GM21529 (cell line): ENCODE measurements at regions not wholly inside any gene's neighbourhood (a gene's known extent, or its start where the extent isn't known, plus 50 kb on each side); places are given as distances from the start of the nearest gene placed in this dataset.

Experiments used
- ATAC-seq: cut with Tn5 transposase; IDR thresholded peaks from one replicate; pipeline ENCODE4 v1.9.1; 2021; ENCODE audit not compliant: unreplicated experiment

DNA sequence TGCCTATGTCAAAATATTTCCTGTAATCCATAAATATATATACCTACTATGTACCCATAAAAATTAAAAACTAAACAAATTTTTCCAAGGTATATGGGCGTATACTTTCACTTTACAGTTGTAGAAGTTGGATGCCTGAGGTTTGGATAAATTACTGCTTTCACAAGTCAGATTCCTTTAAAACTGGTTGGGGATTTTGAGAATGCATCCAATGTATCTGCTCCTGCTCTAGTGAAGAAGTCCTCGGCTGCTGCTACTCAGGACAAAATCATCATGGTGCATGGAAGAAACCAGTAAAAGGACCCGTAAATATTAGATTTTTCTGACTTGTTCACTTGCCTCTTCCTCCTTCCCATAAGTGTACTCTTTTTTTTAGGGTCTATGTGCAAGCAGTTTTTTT lies 841.1 kb downstream of the USP25 start:
- no peak for ATAC-seq

DNA sequence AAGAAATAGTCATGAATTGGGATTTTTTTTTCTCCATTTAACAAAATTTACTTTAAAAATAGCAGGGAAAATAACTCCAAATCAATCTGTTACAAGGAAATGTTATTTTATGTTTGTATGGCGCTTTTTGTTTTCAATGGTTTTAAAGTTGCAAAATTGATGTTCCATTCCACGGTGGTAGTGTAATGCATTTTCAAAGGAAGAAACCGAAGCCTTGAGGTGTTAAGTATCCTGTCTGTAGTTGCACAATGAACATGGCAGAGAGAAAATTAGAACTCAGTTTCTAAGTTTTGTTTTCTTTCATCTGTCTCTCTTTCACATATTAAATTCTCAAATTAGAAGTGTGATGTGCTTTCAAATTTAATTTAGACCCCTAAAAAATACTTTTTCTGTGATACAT lies 841.8 kb downstream of the USP25 start:
- no peak for ATAC-seq

DNA sequence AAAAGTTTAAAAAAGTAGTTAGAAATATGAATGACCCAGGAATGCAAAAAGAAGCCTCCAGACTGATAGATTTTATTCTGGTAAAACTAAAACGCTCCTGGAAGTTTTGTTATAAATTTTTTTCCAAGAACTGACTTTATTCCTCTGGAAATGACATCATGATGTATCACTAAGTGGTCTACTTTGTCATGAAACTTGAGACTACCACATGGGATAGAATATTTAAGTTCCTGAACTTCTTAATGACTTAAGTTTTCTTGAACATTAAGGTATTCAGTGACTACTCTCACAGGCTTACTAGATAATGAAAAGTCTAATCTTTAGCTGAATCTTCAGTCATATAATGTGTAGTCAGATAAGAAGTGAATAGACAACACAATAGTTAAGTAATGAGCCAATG lies 842.2 kb downstream of the USP25 start:
- ATAC-seq, result no peak

DNA sequence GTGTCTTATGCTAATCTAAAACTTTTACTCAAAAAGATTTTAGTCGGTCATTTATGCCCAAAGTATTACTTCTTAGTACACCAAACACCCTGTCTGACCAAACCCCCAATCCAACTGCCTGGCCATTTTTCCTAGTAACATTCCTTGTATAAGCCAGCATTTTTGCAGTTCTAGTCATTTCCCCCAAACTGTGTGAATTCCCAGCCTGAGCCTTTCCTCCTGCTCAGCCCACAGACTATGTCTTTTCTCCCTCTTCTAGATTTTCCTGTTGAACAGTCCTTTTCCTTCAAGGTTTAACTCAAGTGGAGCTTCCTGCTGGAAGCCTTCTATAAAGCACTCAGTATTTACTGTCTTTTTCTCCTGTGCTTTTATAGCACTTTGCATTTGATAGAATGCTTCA lies 843.8 kb downstream of the USP25 start:
- ATAC-seq, result no peak

DNA sequence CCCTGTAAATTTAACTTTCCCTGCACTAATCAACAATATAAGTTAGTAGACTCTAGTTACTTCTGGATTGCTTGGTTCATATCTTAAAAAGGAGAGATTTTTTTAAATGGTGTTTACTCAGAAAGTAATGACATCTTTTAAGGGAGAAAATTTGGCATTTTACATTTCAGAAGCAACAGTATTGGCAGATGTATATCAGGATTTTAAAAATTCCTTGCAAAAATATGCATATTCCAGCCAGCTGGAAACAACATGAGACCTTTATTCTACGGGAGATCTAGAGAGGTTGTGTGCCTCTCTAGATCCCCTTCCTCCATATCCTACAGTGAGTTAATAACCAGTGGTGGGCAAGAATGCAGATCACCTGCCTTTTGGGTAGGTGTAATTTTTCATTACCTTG lies 848.2 kb downstream of the USP25 start:
- ATAC-seq, result no peak

DNA sequence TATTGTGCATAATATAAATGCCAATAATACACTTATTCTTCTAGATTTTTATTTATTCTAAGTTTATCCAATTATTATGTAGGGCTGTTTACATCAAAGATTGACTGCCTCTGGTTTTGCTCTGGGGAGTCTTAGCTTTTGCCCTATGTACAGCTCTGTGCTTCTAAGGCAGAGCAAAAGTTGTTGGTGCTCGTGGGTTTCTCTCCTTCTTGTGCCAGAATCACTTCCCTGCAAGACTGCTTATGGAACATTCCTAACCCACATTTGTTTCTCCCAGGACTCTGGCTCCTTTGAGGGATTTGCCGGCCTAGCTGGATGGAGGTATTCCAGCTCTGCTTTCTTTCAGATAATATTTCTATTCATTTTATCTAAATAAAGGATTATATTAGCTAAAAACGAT lies 849.1 kb downstream of the USP25 start:
- ATAC-seq, result no peak

DNA sequence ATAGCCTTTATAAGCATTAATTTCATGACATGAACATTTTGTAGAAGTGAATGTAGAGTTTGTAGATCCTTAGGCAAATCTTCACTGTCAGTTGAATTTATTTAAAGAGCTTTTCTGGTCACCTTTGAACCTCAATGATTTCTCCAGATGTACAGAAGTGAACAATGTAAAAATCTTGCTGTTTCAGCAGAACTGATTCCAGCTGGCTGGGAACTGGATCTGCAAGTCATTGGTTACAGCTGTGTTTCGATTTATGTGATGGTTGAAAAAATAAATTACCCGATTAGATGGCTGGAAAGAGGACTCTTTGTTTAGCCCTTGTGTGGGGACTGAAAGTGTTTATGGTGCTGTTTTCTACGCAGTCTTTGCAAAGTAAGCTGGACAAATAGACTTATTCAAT lies 849.8 kb downstream of the USP25 start:
- ATAC-seq, result no peak

DNA sequence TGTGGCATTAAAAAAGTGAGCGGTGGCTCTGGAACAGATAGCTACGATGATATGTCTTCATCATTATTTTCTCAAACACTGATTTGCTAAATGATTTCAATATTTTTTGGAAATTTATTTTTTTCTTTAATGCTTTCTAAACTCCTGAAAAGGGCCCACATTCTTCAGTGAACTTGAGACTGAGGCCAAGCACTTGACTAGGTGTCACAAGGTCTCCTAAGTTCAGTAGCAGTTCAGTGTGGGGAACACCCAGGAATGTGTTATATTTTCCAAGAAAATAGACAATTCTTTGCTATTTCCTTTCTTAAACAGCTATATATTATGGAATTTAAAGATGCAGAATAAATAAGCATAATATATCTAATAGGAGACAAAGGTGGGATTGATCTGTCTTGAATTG lies 850.9 kb downstream of the USP25 start:
- ATAC-seq, result no peak

DNA sequence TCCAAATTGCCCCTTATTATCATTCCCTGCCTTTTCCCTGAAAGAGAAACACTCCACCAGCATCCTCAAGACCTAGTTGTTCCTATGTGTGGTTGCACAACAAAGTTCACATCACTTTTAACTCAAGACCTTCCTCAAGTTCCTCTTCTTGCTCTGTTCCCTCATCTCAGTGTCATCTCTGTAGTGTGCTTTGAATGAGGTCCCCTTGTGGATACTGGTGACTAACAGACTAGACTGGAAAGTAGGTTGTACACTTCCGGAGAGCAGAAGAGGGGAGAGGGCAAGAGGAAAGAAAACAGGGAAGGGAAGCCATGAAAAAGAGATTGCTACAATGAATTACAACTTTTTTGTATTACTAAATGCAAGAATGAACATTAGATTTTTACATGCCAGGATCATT lies 853.8 kb downstream of the USP25 start:
- no peak for ATAC-seq

DNA sequence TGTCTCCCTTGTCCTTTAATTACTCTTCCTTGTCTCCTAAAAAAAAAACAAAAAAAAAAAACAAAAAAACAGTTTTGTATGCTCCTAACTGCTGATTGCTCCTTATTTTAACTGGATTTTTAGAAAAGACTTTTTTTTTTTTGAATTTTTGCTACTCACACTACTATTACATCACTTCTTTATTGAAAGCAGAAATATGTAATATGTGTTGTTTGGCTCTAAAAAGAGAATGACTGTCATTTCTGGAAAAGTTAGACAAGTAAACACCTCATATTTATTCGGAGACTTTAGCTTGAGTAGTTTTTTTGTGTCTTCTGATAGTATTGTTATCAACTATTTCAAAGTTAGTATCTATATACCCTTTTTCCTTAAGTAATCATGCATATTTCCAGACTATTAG lies 855.0 kb downstream of the USP25 start:
- ATAC-seq, result no peak

DNA sequence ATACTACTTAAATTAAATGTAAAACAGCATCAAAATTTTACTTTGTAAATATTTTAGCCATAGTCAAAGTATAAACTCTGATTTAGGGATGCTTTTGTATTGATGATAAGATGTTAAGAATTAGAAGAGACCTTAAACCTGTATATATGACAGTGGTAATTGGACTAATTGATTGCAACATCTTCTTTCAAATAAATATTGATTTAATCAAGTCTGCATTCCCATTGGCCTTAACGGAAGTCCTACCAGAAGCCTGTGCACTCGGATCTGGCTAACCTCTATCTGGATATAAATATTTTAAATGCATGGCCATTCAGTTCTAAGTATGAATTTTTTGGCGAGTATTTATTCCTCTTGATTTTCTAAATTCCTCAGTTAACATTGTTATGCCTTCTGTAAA lies 856.1 kb downstream of the USP25 start:
- no peak for ATAC-seq

DNA sequence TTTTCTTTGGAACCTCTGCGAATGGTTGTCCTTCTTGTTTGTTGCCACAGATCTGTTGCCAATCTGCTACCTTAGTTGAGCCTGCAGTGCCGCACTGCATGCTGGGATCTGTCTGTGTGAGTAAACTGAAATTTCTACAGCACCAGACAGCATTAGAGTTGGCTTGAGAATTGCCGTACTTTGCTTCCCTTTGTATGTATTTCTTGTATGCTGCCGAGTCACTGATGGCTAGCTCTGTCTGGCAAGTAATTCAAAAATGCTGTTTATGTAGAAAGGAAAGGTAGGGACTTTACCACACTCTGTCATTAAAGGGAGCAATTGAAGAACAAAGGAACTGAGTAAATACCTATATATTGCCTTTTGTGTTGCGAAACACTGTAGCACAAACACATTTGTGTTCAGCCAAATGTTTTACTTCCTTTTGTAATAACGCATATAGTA lies 857.4 kb downstream of the USP25 start:
- no peak for ATAC-seq

DNA sequence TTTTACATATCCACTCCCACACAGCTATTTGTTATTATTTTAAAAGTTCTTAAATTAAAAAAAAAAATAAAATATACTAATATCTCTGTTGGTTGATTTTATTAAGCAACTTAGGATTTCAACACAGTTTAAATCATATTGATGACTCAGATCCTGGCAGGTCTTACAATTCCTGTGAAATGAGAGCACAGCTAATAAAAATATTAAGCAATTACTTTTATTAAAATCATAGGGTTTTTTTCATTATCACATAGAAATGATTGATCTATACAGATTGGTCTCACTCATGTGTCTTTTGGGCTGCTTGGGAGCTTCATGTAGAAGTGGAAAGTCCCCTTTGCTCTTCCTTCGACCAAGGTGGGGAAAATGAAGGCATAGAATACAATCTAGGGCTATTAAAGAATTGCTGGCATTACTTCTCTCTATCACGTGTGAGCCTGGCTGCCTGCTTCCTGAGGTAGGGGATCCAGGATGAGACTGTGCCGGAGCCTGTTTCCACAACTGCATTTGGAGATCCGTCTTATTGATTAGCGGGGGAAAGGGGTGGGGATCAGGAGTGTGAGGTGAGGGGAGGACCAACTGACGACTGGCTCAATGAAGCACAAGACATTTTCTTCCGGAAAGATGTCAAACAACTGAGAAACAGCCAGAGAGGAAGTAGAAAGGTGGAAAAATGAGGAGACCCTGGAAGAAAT lies 858.0 kb downstream of the USP25 start:
- no peak for ATAC-seq

DNA sequence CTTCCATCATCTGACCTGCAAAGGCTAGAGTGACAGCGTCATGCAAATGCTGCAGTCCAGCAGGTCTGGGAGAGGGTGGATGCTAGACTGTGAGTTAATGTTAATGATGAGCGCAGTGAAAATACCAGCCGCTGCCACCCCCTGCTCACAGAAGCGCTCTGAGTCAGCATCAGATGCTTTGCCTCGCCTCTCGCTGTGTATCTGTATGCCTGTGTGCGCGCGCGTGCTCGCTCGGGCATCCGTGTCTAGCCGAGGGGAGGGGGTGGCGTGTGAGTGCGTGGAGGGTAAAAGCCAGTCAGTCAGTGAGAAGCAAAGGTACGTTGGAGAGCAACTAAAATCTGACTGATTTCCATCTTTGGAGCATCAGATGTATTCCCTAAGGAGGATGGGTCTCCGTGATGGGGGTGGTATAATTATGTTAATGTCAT lies 858.7 kb downstream of the USP25 start:
- no peak for ATAC-seq

DNA sequence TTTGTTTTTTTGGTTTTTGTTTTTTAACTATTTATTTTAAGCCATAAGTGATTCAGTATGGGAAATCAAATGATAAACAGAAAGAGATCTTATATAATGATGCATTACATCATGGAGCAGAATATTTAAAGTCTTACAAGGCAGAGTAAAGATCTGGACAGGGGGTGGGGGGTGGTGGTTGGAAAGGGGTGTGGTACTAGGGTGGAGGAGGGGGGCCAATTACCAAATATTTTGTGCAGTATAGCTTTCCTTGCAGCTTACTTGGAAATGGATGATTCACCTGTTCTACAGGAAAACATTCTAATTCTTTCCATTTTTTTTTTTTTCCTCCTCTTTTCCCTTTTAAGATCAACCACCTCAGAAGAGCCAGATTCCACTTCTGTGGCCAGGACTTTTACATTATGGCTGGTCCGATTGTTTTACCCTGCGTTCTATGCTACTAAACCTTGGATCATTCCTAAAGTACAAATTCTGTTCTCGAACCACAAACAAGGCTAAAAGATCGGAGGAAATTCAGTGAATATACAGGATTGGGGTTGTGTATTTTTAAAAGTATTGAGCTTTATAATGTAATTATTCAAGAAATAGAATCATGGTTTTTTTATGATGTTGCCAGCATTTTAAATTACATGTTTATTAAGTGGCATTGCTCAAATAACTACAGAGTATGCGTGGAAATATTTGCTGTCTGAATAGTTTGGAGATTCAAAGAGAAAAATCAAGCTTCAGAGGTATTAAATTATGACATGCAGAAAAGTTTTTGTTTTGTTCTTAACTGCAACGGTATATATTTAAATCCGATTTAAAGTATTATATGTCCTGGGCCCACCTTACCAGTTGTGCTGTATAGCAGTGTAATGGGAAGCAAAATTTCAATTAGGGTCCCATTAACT lies 859.5 kb downstream of the USP25 start:
- no peak for ATAC-seq

DNA sequence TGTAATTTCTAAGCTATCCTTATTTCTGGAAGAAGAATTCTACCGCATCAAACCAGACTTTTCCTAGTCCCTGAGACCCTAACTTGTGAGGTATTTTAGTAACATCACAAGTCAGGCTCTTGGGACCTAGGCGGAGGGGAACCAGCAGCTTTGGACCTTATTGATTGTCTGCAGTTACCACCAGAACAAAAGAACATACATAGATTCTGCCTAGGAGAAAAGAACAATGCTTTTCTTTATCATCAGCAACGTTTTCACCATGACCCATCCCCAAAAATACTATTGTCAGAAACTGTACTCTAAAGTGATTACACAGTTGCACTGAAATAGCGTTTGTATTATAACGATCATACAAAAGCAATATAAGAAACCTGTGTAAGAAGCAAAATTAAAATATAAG lies 860.4 kb downstream of the USP25 start:
- no peak for ATAC-seq

DNA sequence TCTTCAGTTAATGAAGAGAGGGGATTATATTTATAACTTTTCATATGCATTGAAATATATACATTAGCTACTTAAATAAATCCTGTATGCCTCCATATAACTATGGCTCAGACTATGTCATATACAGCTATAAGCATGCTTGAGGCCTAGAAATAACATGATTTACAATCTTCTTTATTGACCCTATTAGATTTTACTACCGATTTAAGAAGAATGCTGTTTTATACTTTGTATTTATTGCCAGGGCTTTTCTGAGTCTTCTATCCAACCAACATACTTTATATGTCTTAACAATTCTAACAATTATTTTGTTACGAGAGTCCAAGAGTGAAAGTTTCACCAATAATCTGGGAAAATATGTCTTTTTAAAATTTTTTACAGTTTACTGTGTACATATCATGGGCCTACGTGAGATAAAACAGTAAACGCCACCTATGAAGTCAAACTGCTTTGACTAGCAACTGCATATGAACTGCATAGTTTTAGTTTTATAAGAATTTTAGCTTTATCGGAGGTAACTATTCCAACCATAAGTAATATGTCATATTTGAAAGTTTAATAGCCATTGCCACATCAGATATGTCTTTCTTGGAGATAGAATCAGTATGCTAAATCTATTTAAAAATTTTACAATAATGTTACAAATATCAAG lies 861.0 kb downstream of the USP25 start:
- ATAC-seq, result no peak

DNA sequence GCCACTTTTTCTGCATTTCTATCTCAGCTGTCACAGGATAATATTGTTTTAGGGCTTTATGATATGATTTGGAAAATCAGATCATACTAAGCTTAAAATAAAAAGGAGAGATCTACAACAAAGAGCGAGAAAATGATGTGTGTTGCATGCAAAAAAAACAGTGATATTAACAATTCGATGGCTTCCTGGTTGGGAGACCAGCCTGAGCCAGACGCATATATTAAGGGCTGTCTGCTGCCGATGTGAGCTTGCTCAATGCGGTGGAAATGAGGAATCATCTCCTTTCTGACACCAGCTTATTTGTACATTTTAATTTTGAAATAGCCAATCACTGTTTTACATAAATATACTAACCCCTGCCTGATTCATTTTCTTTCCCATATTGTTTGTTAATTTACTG lies 862.6 kb downstream of the USP25 start:
- ATAC-seq, result no peak

DNA sequence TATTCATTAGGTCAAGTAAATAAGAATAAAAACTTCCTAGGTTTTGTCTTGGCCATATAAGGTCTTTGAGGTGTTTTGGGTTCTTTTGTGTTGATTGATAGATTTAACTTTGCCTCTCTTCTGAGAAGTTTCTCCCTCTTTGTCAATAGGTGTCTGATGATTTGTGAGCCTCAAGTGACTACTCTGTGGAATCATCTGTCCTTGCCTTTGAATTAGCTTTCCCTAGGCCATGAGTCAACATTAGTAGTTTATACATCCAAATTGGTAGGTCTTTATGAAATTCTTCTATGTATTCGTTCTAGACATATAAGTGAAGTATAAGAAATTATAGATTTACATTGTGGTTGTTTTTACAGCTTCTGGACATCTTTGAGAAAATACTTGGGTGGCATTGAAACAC lies 864.4 kb downstream of the USP25 start:
- no peak for ATAC-seq

DNA sequence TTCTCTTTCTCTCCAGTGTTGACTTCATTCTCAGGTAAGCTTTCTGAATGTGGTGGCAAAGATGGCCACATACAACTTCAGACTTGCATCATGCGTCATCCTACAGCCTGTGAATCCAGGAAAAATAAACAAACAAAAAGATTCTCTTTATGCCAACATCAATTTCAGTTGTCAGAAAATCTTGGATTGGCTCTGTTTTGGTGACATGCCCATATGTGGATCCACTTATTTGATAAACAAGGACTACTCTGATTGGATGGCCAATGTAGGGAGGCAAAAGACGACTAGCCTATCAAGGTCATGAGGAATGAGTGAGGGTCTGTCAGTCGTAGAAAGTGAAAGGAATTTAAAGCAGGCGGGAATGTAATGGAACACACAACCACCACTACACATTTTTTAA lies 866.6 kb downstream of the USP25 start:
- no peak for ATAC-seq

DNA sequence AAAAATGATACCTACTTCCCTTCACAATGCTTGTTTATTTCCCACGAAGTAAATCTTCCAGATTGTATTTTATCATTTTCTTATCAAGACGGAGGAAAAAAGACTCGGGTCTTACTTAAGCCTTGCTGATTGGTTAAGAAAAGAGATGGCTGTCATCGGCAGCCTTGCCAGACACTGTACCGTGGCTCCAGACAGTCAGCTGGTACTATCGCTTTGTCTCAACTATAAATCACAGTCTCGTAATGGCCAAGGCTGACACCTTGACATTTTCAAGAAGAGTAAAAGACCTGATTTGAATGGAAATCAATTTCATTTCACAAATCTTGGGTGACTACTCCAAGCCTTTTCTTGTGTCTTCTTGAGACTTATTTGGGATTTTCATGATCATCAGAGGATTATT lies 868.0 kb downstream of the USP25 start:
- no peak for ATAC-seq

DNA sequence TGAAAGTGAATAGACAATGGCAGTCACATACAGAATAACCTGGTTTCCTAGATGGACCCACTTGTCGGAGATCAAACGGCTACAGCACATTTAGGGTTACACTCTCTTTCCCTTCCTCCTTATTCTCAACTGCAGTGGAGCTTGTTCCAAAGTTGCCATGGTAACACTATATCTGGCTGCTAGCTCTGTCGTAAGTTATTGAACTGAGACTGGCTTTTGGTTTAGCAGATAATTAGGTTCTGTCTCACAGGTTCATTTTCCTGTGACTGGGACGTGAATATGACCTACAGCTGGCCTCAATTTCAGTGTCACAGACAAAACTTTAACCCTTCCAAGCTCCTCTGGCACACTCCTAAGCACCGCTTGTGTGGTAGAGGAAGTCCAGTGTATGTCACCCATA lies 875.8 kb downstream of the USP25 start:
- ATAC-seq, result no peak
